ENCODE measurements at regions not wholly inside any gene's neighbourhood (a gene's known extent, or its start where the extent isn't known, plus 50 kb on each side); places are given as distances from the start of the nearest gene placed in this dataset.

- no peak for DNase-seq (ENCODE audit: low read depth)
These were observed 279.5 kb upstream of the DKK2 start for GRCh38 chr4:107315584-107315983.

- no peak for DNase-seq (ENCODE audit: low read depth)
These were observed 278.0 kb upstream of the DKK2 start for GRCh38 chr4:107314156-107314555.

- DNase-seq (ENCODE audit: low read depth), result no peak
These were observed 276.3 kb upstream of the DKK2 start for GRCh38 chr4:107312366-107312765.

- DNase-seq (ENCODE audit: low read depth), result no peak
These were observed 268.7 kb upstream of the DKK2 start for GRCh38 chr4:107304699-107305286.

- DNase-seq (ENCODE audit: low read depth), result no peak
These were observed 263.5 kb upstream of the DKK2 start for GRCh38 chr4:107299646-107300045.

- no peak for DNase-seq (ENCODE audit: low read depth)
These were observed 256.9 kb upstream of the DKK2 start for GRCh38 chr4:107292979-107293378.

- DNase-seq (ENCODE audit: low read depth), result peak; percentile 91
These were observed 247.8 kb upstream of the DKK2 start for GRCh38 chr4:107283587-107284559.

GRCh38 chr4:107279733-107280132 is 243.6 kb upstream of the DKK2 start:
- DNase-seq (ENCODE audit: low read depth), result peak; percentile 33

GRCh38 chr4:107278791-107279483 is 242.8 kb upstream of the DKK2 start:
- DNase-seq (ENCODE audit: low read depth), result peak; percentile 14

- no peak for DNase-seq (ENCODE audit: low read depth)
These were observed 239.9 kb upstream of the DKK2 start for GRCh38 chr4:107276052-107276451.

- no peak for DNase-seq (ENCODE audit: low read depth)
These were observed 239.1 kb upstream of the DKK2 start for GRCh38 chr4:107275225-107275624.

GRCh38 chr4:107270614-107271013 is 234.5 kb upstream of the DKK2 start:
- no peak for DNase-seq (ENCODE audit: low read depth)

GRCh38 chr4:107269175-107269574 is 233.1 kb upstream of the DKK2 start:
- no peak for DNase-seq (ENCODE audit: low read depth)

GRCh38 chr4:107265859-107266258 is 229.7 kb upstream of the DKK2 start:
- DNase-seq (ENCODE audit: low read depth), result no peak

GRCh38 chr4:107261241-107261874 is 225.2 kb upstream of the DKK2 start:
- no peak for DNase-seq (ENCODE audit: low read depth)

GRCh38 chr4:107258359-107258758 is 222.2 kb upstream of the DKK2 start:
- peak; percentile 9 for DNase-seq (ENCODE audit: low read depth)

- no peak for DNase-seq (ENCODE audit: low read depth)
These were observed 219.5 kb upstream of the DKK2 start for GRCh38 chr4:107255596-107255995.

GRCh38 chr4:107255114-107255513 is 219.0 kb upstream of the DKK2 start:
- DNase-seq (ENCODE audit: low read depth), result no peak

- no peak for DNase-seq (ENCODE audit: low read depth)
These were observed 217.5 kb upstream of the DKK2 start for GRCh38 chr4:107253579-107254068.

- DNase-seq (ENCODE audit: low read depth), result no peak
These were observed 217.0 kb upstream of the DKK2 start for GRCh38 chr4:107253090-107253489.

GRCh38 chr4:107252571-107252970 is 216.5 kb upstream of the DKK2 start:
- no peak for DNase-seq (ENCODE audit: low read depth)

GRCh38 chr4:107248571-107248970 is 212.5 kb upstream of the DKK2 start:
- DNase-seq (ENCODE audit: low read depth), result no peak

All from fibroblast of gingiva (primary cell).